ENCODE measurements at regions not wholly inside any gene's neighbourhood (a gene's known extent, or its start where the extent isn't known, plus 50 kb on each side); places are given as distances from the start of the nearest gene placed in this dataset.

GRCh38 chr2:105494683-105495425 lies 96.0 kb upstream of the FHL2 start:
- peaks cover 0 to 22% (median 0%) of the 10 kb centered on the region in 3 donors for H3K9me3 ChIP-seq
- H3K27me3 ChIP-seq: no peaks in the 10 kb centered on the region
- no peak for ATAC-seq
- H3K36me3 ChIP-seq: no peaks in the 10 kb centered on the region
- H3K27ac ChIP-seq: no peak overlapping the region
- TF ChIP-seq POLR2AphosphoS5 (IDR thresholded peaks at IDR 0.05) (no peak), POLR2A (IDR thresholded peaks at IDR 0.05) (no peak), EP300 (IDR thresholded peaks at IDR 0.05) (no peak), CTCF (IDR thresholded peaks at IDR 0.05) (no peak)
- 84 to 86% methylated on average over 4 of the region's 13 CpGs for WGBS, 2 donors (ENCODE audit: low coverage in 1 of 2)
- H3K4me1 ChIP-seq: peaks cover 0 to 12% (median 0%) of the 10 kb centered on the region in 3 donors
- H3K4me3 ChIP-seq: no peak overlapping the region

- WGBS, 2 donors (ENCODE audit: low coverage in 1 of 2): 100% methylated on average over 1 of the region's 1 CpG; no CpG with 5 or more reads in 1 of the 2 donors
- Histone ChIP-seq H3K27me3 (no peaks in the 10 kb centered on the region), H3K4me1 (peaks cover 0 to 5% (median 0%) of the 10 kb centered on the region in 3 donors), H3K27ac (no peak overlapping the region), H3K36me3 (no peaks in the 10 kb centered on the region), H3K9me3 (peaks cover 0 to 22% (median 0%) of the 10 kb centered on the region in 3 donors), H3K4me3 (no peak overlapping the region)
- TF ChIP-seq EP300 (IDR thresholded peaks at IDR 0.05) (no peak), CTCF (IDR thresholded peaks at IDR 0.05) (no peak), POLR2A (IDR thresholded peaks at IDR 0.05) (no peak), POLR2AphosphoS5 (IDR thresholded peaks at IDR 0.05) (no peak)
- no peak for ATAC-seq
Observed at GRCh38 chr2:105490956-105491355, 92.1 kb upstream of the FHL2 start.

- H3K36me3 ChIP-seq: no peaks in the 10 kb centered on the region
- 53 to 56% methylated on average over 2 to 4 of the region's 4 CpGs for WGBS, 2 donors (ENCODE audit: low coverage in 1 of 2)
- H3K27ac ChIP-seq: no peak overlapping the region
- TF ChIP-seq EP300 (IDR thresholded peaks at IDR 0.05) (no peak), POLR2A (IDR thresholded peaks at IDR 0.05) (no peak), CTCF (IDR thresholded peaks at IDR 0.05) (no peak), POLR2AphosphoS5 (IDR thresholded peaks at IDR 0.05) (no peak)
- H3K27me3 ChIP-seq: no peaks in the 10 kb centered on the region
- peaks cover 0 to 22% (median 0%) of the 10 kb centered on the region in 3 donors for H3K9me3 ChIP-seq
- no peak for ATAC-seq
- no peaks in the 10 kb centered on the region for H3K4me1 ChIP-seq
- no peak overlapping the region for H3K4me3 ChIP-seq
Observed at GRCh38 chr2:105490204-105490603, 91.4 kb upstream of the FHL2 start.

- H3K27ac ChIP-seq: no peak overlapping the region
- no peak for ATAC-seq
- H3K36me3 ChIP-seq: no peaks in the 10 kb centered on the region
- H3K4me1 ChIP-seq: no peaks in the 10 kb centered on the region
- TF ChIP-seq POLR2A (IDR thresholded peaks at IDR 0.05) (no peak), POLR2AphosphoS5 (IDR thresholded peaks at IDR 0.05) (no peak), EP300 (IDR thresholded peaks at IDR 0.05) (no peak), CTCF (IDR thresholded peaks at IDR 0.05) (no peak)
- peaks cover 0 to 22% (median 0%) of the 10 kb centered on the region in 3 donors for H3K9me3 ChIP-seq
- WGBS, 2 donors (ENCODE audit: low coverage in 1 of 2): 86% methylated on average over 2 to 3 of the region's 3 CpGs
- no peak overlapping the region for H3K4me3 ChIP-seq
- H3K27me3 ChIP-seq: no peaks in the 10 kb centered on the region
Observed at GRCh38 chr2:105489168-105489878, 90.5 kb upstream of the FHL2 start.

Measured in gastroesophageal sphincter (tissue), 4 donors.